DMS 273 (cell line): ENCODE measurements at regions not wholly inside any gene's neighbourhood (a gene's known extent, or its start where the extent isn't known, plus 50 kb on each side); places are given as distances from the start of the nearest gene placed in this dataset.
"Not testable (repeated sequence)": the region's sequence is repeated elsewhere in the genome, so short reads cannot be mapped to it uniquely, and the experiment has no call there.

Experiments used
- DNase-seq: peaks from one replicate; lab custom pipeline; 2025; ENCODE audit not compliant: unreplicated experiment; lab: John Stamatoyannopoulos, UW

DNA sequence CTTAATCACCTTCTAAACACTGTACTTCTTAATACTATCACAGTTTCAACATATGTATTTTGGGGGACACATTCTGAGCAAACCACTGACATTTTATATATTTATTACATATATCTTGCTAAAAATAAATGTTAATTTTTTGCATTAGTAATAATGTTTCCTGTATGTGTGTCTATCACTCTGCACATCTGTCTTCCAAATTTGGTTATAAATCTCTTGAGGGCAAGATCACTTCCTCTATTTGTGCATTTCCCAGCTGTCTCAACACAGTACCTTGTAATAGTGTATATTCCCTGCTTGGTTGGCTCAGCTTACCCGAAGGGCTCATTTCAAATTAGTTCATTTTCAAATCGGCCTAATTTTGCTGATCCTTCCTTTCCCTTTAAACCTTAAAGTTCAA is 617.1 kb upstream of the GYPC start:
- DNase-seq = no peak

DNA sequence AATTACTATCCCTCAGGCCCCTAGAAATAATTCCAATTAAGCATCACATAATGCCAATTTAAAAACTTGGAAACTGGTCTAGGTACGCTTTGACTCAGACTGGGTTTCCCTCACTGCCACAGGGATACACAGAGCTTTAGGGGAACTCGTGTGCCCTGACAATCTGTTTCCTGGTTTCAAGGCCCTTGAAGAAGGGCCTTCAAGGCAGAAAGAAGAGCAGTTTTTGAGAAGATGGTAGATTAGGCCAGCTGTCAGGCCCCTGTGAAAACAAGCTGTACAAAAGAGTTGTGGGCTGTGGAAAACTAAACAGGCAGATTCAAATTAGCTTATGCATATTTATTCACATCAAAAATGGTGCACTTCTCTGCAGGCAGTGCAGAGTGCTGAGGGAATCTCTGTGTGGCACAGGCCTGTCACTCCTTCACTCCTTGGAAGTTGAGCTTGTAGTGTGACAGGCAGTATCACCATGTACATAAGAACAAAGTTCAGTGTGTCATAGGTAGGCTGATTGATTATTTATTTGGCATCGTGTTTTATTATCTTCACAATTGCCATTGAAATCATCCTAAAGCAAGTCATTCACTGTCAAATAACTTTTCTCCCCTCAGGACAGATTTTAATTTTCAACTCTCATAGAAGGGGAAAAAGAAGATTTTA is 614.4 kb upstream of the GYPC start:
- no peak for DNase-seq

DNA sequence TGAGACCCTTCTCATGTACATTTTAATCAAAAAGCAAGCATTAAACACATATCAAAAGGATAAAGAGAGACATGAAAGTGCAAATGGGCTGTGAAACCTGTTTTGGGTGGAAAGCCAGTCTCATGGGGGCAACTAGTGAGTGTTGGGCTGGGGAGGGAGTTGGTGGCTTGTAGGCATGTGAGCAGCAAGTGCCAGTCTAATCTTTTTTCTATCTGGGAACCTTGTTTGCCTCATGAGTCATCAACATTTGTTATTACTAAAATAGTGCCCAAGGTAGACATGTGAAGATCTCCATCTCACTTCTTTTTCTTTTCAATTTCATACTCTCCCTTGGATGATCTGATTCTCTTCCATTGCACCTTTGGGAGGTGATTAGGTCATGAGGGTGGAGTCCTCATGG is 613.9 kb upstream of the GYPC start:
- no peak for DNase-seq

DNA sequence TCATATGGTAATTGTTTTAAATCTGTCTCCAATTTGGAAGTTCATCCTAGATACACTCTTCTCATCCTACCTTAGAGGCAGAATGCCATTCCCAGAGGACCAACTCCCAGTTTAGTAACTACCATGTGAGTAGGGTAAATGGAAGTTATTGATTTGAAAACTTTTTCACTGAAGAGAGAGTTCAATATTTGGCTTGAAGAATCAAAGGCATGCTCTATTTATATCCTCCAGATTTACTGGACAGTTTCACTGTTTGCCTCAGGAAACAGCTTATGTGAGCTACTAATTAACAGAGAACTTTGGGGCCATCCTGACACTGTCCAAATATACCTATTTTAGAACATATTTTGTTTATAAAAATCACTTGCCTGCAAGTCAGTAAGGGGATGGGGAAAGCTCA is 607.2 kb upstream of the GYPC start:
- no peak for DNase-seq

DNA sequence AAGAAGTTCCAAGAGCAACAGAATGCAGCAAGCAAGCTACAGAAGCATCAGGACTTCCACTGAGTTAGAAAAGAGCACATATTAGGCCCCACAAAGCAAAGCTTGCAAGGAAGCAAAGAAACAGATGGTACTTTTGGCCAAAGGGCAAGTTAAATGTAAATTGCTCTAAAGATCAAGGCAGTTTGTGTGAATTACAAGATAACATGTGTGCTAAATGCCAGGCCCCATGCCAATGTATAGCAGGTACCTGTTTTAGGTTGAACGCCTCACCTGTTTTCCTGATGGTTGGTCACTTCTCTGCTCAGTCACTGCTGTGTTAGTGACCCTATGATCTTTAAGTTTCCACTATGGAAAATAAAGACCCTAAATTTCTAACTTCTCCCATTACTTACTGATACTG is 606.5 kb upstream of the GYPC start:
- DNase-seq = no peak

DNA sequence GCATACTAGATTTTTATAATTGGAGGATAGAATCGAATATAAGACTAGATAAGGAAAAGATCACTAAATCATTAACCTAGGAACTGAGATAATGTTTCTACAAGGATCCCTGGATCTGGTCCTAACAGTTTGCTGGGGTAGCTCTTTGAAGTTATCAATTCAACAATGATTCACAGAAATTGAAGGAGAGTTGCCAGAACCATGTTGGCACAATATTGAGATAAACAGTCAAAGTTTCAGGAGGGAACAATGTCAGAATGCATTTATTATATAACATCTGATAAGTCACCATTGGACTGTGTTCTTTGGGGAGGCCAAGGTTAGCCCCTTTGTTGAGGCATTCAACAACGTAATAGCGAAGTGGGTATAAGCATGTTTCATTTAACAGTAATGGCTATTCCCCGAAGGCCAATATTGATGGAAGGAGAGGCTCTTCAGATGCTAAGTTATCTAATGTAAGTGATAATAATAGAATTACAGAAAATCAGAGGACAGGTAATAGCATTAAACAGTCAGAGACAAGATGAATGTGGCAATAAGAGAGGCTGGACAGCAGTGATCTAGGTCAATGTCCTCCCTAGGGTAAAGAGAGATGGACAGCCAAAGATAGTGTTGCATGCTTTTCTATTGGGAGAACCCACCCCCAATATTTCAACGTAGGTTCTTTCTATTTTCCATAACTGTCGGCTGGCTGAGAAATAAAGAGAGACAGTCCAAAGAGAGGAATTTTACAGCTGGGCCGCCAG is 604.8 kb upstream of the GYPC start:
- DNase-seq = no peak

DNA sequence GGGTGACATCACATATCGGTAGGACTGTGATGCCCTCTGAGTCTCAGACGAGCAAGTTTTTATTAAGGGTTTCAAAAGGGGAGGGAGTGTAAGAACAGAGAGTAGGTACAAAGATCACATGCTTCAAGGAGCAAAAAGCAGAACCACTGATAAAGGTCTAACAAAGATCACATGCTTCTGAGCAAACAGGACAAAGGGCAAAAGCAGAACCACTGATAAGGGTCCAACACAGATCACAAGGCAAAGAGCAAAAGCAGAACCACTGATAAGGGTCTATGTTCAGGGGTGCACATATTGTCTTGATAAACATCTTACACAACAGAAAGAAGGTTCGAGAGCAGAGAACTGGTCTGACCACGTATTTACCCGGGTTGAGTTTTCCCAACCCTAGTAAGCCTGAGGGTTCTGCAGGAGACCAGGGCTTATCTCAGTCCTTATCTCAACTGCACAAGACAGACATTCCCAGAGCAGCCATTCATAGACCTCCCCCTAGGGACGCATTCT is 604.2 kb upstream of the GYPC start:
- DNase-seq = not testable (repeated sequence)

DNA sequence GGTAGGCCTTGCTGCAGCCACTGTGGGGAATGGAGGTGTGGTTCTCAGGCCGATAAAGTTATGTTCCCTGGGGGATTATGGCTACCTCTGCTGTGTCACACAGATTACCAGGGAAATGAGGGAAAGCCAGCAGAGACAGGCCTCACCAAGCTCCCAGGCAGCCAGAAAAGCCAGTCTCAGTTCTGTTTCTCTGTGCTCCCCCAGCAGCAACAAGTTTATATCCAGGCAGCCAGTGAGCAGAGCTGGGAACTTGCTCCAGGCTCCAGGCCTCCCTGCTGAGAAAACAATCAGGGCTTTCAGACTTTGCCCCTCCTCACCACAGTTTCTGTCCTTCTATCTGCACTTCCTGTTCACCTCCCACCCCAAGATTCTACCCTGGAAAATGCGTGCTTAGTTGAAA is 596.6 kb upstream of the GYPC start:
- DNase-seq = no peak

DNA sequence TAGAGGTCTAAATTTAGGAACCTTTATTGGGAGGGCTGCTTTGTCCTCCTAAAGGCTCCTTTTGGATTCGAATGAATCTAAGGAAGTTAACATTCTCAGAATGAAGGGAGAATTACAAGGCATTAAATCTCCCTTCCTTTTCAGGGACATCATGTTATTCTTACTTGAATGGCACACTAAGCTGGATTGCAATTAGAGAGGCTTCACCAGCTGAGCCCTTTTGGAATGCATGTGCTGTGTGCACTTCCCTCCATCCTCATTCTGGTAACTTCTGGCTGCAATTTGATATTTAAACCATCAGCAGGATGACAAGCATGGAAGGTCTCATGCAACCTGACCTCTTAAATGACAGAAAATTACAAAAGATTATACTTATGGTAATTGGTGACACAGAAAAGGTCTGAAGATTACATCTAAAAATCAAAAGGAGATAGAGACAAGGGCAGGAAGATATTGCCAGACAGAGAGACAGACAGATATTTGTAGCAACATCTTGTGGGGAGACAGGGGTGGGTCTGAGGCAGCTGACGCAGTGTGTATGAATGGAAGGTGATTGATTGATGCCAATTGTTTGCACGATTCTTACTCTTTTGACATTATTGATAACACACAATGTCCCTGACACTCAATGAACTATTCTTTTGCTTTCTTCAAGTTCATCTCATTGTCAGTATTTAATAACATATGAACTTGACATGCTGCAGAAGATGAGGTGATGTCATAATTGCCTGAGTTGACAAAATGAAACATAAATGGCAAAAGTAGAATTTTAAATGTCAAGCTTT is 570.8 kb upstream of the GYPC start:
- no peak for DNase-seq

DNA sequence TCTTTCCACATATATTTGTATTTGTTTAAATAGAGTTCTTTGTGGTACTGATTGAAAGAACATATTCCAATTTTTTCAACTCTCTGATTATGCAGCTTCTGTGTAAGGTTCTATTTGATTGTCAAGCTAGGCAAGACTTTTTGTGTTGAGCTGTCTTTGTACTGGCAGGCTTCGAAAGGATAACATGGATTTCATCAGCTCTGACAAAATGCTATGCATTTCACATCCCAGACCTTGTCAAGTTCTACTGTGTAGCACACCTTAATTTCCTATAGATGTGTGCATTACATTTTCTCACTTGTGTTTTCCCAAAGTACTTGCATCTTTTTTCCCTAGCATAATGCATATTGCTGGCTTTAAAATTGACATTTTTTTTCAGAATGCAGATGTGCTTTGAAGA is 555.0 kb upstream of the GYPC start:
- no peak for DNase-seq

DNA sequence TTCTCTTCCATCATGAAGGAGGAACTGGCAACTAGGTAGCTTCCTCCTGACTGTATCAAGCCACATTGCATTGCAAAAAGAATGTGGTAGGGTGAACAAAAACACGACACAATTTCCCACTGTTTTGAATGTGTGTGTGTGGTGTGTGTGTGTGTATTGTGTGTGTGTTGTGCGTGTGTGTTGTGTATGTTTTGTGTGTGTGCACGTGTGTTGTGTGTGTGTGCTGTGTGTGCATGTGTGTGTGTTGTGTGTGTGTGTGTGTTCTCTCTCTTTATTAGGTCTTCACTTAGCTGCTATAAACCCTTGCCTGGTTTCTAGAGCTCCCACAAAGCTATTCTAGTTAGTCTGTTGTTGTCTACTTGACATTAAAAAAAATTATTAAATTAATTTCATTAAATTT is 550.0 kb upstream of the GYPC start:
- DNase-seq = no peak

DNA sequence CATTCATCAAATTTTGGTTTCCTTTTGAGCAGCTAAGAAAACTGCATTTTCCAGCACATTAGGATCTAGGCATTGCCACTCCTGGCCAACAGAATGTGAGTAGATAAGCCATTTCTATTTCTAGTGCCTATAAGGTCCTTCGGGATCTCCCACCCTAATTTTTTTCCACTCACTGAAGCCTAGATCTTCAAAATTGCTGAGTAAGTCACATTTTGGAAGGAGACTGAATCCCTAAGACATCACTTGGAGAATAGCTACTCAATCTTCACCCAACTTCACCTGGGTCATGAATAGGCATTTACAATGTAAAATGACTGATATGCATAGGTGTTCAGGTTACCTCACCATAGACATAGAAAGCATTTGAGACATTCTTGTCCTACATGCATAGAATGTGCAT is 548.1 kb upstream of the GYPC start:
- DNase-seq = no peak

DNA sequence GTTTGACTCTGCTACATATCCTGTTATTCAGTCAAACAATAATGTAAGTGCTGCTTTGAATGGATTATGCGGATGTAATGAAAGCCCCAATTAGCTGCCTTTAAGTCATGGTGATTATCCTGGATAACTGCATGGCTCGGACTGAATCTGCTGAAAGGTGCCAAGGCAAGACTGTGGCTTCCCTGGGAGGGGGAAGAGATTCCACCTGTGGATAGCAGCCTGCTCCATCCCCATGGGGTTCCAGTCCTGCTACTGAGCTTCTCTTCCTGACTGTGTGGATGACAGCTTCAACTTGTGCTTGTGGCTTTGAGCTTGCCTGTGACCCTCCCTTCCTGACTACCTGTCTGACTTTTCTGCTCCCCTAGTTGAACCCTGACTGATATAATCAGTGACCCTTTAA is 540.0 kb upstream of the GYPC start:
- DNase-seq = no peak

DNA sequence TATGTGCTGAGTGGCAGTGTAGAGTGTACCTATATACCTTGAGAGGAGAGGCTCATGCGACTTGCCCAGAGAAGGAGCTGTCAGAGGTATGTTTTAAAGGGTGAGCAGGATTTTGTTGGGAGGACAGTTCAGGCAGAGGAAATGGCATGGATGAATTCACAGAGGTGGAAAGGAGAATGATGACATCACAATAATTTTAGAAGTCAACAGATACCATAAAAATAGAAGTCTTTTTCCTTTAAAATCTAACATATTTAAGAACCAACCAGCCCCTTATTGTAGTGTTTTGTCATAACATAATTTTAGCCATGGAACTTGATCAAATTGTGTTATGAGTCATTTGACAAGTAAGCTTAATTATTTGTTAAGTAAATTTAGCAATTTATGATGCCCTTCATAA is 538.1 kb upstream of the GYPC start:
- no peak for DNase-seq

DNA sequence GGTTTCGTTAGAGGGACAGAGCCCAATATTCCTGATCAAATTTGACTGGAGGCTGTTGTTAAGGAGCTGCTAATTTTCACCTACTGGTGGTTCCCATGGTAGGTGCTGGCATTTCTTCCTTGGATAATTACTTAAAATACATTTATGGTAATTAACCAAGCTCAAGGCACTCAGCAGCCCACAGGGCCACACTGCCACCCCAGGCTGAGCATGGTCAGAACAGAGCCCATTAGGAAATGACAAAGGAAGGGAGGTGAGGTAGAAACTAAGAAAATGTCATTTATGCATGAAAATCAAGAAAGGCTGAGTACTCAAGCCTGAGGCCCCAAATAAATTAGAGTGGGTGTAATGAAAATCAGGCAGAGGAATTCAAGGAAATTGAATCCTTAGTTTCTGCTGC is 510.2 kb upstream of the GYPC start:
- no peak for DNase-seq

DNA sequence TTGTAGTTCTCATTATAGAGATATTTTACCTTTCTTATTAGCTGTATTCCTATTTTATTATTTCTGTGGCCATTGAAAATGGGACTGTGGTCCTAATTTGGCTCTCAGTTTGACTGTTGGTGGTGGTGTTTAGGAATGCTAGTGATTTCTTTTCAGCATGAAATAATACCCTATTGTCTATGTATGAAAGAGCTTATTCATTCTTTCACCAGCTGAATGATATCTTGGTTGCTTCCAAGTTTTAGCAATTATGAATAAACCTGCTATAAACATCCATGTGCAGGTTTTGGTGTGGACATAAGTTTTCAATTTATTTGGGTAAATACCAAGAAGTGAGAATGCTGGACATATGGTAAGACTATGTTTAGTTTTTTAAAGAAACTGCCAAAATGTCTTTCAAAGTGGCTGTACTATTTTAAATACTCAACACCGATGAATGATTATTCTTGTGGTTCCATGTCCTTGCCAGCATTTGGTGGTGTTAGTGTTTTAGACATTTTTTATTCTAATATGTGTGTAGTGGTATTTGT is 501.6 kb upstream of the GYPC start:
- DNase-seq = no peak

DNA sequence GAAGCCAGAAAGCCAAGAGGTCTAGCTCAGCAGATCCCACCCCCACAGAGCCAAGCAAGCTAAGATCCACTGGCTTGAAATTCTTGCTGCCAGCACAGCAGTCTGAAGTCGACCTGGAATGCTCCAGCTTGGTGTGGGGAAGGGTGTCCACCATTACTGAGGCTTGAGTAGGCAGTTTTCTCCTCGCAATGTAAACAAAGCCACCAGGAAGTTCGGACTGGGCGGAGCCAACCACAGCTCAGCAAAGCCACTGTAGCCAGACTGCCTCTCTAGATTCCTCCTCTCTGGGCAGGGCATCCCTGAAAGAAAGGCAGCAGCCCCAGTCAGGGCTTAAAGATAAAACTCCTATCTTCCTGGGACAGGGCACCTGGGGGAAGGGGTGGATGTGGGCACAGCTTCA is 495.0 kb upstream of the GYPC start:
- not testable (repeated sequence) for DNase-seq

DNA sequence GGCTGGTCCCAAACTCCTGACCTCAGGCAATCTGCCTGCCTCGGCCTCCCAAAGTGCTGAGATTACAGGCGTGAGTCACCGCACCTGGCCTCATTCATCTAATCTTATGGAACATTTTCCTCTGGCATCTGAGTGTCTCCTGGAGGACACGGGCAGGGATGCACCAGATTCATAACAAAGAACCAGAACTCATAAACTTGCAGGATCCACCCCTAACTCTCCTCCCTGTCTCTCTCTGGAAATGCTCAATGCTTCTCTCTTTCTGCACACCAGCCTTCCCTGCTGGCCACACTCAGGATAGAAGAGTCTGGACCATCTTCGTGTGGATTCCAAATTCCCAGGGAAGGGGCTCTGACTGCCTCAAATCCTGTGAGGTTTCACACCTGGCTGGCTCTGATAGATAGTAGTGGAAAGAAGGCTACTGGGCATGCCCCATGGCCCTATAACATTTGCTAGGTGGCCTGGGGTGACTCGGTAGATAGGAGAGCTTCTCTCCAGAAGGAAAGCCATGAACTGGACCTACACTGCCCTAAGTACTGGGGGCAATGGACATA is 483.2 kb upstream of the GYPC start:
- no peak for DNase-seq

DNA sequence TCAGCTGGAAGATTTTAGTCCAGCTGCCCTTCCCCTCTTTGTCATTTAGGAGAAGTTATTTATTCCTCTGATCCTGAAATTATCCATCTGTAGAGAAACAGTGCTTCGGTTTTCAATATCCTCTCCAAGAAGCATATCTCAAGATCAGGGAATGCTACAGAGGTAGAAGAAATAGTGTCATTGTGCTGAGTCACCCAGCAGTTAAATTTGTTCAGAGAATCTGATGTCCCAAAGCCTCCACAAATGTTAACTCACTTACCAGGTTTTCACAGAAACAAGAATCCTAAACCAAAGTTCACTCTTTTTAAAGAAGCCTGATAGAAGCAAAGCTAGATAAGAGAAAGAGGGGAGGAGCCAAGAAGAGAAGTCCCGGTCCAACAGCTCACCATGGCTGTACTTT is 480.7 kb upstream of the GYPC start:
- no peak for DNase-seq

DNA sequence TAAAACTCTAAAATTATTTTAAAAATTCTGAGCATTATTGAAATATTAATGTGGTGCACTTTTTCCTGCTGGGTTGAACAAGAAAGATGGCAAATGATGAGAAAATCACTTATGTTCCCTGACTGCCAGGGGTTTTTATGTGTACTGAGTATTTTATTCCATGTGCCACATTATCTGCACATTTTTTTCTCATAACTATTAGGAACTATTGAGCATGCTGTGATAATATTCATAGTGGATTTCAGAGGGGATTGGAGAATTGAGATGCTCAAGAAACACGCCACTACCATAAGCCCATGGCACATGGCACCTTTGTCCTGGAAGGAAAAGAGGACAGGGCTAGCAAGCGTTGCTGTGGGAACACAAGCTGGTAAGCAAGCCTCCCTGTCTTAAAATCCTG is 478.5 kb upstream of the GYPC start:
- DNase-seq = no peak

DNA sequence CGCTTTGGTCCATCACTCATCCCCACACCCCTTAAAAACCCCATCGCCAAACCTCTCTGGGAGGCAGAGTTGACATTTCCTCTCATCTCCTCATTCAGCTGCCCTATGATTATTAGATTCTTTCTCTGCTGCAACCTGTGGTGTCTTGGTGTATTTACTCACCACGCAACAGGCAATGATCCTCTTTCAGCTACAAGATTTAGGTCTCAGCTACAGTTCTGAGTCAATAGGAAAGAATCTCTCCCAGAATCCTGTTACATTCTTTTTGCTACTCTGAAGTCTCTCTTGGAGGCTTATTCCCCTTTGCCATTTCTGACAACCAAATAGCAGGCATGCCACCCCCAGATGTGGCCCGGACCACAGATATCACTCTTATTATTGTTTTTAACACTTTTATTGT is 468.3 kb upstream of the GYPC start:
- DNase-seq = no peak

DNA sequence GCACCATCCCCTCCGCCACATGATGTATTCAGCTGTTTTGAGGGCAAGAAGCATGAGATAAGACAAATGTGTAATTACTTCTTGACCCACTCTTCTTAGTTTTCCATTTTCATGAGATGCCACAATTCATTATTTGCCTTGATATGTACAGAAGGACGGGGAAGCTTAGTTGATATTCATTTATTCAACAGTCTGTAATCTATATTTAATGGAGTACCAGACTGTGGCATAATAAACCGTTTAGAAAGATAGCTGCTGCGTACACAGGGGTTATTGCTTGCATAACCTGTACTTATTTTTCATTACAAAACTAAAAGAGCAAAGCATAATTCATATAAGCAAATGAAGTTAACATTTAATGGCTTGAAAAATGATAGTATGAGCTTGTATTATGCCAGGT is 466.4 kb upstream of the GYPC start:
- DNase-seq = no peak
